ENCODE measurements at regions not wholly inside any gene's neighbourhood (a gene's known extent, or its start where the extent isn't known, plus 50 kb on each side); places are given as distances from the start of the nearest gene placed in this dataset. TPM values are rescaled to one million over a fixed set of nuclear protein-coding genes. Genes with fewer than 3 reads are reported as not detected.

DNA sequence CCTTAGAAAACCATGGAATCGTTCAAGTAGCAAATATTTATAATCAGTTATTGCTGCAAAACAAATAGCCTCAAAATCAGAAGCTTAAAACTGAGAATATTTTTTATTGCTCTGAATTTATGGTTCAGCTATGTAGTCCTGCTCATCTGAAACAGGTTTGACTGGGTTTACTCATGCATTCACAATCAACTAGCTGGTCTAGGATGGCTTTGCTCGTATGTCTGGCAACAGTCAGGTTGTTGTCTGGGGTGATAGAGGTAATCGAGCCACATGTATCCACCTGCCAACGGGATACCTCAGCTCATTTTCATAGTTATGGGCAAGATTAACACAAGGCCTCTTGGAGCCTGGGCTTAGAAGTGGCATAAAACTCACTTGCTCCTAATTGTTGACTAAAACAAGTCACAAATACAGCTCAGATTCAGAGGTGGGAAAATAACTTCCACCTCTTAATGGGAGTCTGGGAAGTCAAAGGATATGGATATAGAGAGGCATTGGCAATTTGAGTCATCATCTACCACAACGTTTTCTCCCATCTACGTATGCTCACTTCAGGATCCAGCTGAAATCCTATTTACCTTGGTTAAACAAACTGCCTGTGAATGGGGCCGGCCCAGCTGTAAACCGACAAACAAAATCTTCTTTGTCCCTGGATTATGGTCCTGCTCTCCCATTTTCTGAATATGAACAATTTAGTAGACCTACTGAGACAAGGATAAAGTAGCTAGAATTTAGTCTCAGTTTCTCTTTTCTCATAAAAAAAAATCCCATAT, 54.5 kb upstream of the TENT5A start:
- Histone ChIP-seq H3K9ac (ENCODE audit: low read depth in 1 of 2, low read length in 2 of 2) (no peak overlapping the region), H3K4me3 (ENCODE audit: low read depth in 1 of 3, low read length in 3 of 3) (no peak overlapping the region), H3K9me3 (ENCODE audit: control insufficient read depth in 4 of 4, low read length in 3 of 4) (no peaks in the 10 kb centered on the region), H3K27me3 (ENCODE audit: control insufficient read depth in 4 of 4, insufficient read depth in 4 of 4, low read length in 3 of 4) (no peaks in the 10 kb centered on the region), H3K4me1 (ENCODE audit: control insufficient read depth in 4 of 4, insufficient read depth in 4 of 4, low read length in 3 of 4) (peaks cover 0 to 1% (median 0%) of the 10 kb centered on the region in 4 donors), H3K27ac (ENCODE audit: low read depth in 1 of 2, low read length in 2 of 2) (no peak overlapping the region), H3K36me3 (ENCODE audit: control insufficient read depth in 4 of 4, insufficient read depth in 3 of 4, low read depth in 1 of 4, low read length in 3 of 4) (no peaks in the 10 kb centered on the region)
- 80% methylated on average over 8 of the region's 8 CpGs for WGBS
- DNase-seq (ENCODE audit: low spot score), result no peak
- TF ChIP-seq YY1 (IDR thresholded peaks at IDR 0.05) (no peak), HNF4A (conservative IDR thresholded peaks at IDR 0.05) (no peak)
- TF ChIP-seq, protein P1, sequence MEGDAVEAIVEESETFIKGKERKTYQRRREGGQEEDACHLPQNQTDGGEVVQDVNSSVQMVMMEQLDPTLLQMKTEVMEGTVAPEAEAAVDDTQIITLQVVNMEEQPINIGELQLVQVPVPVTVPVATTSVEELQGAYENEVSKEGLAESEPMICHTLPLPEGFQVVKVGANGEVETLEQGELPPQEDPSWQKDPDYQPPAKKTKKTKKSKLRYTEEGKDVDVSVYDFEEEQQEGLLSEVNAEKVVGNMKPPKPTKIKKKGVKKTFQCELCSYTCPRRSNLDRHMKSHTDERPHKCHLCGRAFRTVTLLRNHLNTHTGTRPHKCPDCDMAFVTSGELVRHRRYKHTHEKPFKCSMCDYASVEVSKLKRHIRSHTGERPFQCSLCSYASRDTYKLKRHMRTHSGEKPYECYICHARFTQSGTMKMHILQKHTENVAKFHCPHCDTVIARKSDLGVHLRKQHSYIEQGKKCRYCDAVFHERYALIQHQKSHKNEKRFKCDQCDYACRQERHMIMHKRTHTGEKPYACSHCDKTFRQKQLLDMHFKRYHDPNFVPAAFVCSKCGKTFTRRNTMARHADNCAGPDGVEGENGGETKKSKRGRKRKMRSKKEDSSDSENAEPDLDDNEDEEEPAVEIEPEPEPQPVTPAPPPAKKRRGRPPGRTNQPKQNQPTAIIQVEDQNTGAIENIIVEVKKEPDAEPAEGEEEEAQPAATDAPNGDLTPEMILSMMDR (IDR thresholded peaks at IDR 0.05; ENCODE audit: low read depth, low read length, missing input control), result no peak

DNA sequence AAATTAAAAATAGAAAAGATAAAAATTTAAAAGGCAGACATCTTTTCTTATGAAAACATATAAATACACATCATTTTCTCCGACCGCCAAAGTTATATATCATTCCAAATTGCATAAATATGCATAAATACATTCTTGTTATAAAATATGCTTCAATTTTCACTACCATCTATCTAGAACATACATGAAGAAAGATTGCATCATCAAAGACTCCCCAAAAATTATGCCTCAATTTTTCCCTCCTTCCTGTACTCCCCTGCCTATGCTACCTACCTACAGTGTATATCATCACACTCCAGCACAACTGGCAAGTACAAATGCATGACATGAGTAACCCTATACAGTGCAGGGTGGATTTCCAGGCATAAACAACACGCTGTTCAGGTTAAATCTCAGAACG, 49.9 kb upstream of the TENT5A start:
- no peak for DNase-seq (ENCODE audit: low spot score)
- Histone ChIP-seq H3K27me3 (ENCODE audit: control insufficient read depth in 4 of 4, insufficient read depth in 4 of 4, low read length in 3 of 4) (no peaks in the 10 kb centered on the region), H3K4me1 (ENCODE audit: control insufficient read depth in 4 of 4, insufficient read depth in 4 of 4, low read length in 3 of 4) (no peaks in the 10 kb centered on the region), H3K36me3 (ENCODE audit: control insufficient read depth in 4 of 4, insufficient read depth in 3 of 4, low read depth in 1 of 4, low read length in 3 of 4) (no peaks in the 10 kb centered on the region), H3K4me3 (ENCODE audit: low read depth in 1 of 3, low read length in 3 of 3) (no peak overlapping the region), H3K9ac (ENCODE audit: low read depth in 1 of 2, low read length in 2 of 2) (no peak overlapping the region), H3K9me3 (ENCODE audit: control insufficient read depth in 4 of 4, low read length in 3 of 4) (no peaks in the 10 kb centered on the region), H3K27ac (ENCODE audit: low read depth in 1 of 2, low read length in 2 of 2) (no peak overlapping the region)
- no peak for TF ChIP-seq JUND (IDR thresholded peaks at IDR 0.05)
- TF ChIP-seq HNF4A (conservative IDR thresholded peaks at IDR 0.05), result no peak
- TF ChIP-seq, protein P2, sequence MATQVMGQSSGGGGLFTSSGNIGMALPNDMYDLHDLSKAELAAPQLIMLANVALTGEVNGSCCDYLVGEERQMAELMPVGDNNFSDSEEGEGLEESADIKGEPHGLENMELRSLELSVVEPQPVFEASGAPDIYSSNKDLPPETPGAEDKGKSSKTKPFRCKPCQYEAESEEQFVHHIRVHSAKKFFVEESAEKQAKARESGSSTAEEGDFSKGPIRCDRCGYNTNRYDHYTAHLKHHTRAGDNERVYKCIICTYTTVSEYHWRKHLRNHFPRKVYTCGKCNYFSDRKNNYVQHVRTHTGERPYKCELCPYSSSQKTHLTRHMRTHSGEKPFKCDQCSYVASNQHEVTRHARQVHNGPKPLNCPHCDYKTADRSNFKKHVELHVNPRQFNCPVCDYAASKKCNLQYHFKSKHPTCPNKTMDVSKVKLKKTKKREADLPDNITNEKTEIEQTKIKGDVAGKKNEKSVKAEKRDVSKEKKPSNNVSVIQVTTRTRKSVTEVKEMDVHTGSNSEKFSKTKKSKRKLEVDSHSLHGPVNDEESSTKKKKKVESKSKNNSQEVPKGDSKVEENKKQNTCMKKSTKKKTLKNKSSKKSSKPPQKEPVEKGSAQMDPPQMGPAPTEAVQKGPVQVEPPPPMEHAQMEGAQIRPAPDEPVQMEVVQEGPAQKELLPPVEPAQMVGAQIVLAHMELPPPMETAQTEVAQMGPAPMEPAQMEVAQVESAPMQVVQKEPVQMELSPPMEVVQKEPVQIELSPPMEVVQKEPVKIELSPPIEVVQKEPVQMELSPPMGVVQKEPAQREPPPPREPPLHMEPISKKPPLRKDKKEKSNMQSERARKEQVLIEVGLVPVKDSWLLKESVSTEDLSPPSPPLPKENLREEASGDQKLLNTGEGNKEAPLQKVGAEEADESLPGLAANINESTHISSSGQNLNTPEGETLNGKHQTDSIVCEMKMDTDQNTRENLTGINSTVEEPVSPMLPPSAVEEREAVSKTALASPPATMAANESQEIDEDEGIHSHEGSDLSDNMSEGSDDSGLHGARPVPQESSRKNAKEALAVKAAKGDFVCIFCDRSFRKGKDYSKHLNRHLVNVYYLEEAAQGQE (IDR thresholded peaks at IDR 0.05), result no peak
- TF ChIP-seq, protein P3, sequence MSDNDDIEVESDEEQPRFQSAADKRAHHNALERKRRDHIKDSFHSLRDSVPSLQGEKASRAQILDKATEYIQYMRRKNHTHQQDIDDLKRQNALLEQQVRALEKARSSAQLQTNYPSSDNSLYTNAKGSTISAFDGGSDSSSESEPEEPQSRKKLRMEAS (IDR thresholded peaks at IDR 0.05), result no peak
- TF ChIP-seq GABPA (IDR thresholded peaks at IDR 0.05 in 1 of 2, conservative IDR thresholded peaks at IDR 0.05 in 1 of 2), result no peak
- TF ChIP-seq RXRA (IDR thresholded peaks at IDR 0.05), result no peak
- TF ChIP-seq, protein P4, sequence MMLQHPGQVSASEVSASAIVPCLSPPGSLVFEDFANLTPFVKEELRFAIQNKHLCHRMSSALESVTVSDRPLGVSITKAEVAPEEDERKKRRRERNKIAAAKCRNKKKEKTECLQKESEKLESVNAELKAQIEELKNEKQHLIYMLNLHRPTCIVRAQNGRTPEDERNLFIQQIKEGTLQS (IDR thresholded peaks at IDR 0.05), result no peak
- WGBS, result 84% methylated on average over 4 of the region's 4 CpGs

Small RNA genes in the stretch of these regions (small RNA-seq; reads per million reads assigned to genes)
- not detected for gene AL360157.1

All from liver (tissue), 9 donors.